GM23338 (cell line): ENCODE measurements at regions not wholly inside any gene's neighbourhood (a gene's known extent, or its start where the extent isn't known, plus 50 kb on each side); places are given as distances from the start of the nearest gene placed in this dataset.

Experiments used
- ATAC-seq: fragments of 200-7000 bp; cut with Tn5 transposase; 3 replicates; pipeline ENCODE4 v1.9.1; 2020
- DNase-seq: peaks from one replicate; pipeline ENCODE4 v3.0.0-alpha.2; 2015; ENCODE audit warnings: low spot score
- H2AFZ ChIP-seq: fragments of 200-600 bp; sonication (generic); 2 replicates; pipeline ENCODE4 v1.8.0; 2016; ENCODE audit warnings: antibody characterized with exemption, mild to moderate bottlenecking, moderate library complexity
- H3F3A ChIP-seq: fragments of 200-600 bp; sonication (generic); replicated peaks from 2 replicates; pipeline ENCODE4 v1.8.0; 2017; ENCODE audit warnings: antibody characterized with exemption, mixed run types, low read depth
- H3K27ac ChIP-seq: fragments of 200-600 bp; sonication (generic); 2 replicates; pipeline ENCODE4 v1.6.1; 2016; ENCODE audit warnings: low read depth
- H3K27me3 ChIP-seq: fragments of 200-600 bp; sonication (generic); 2 replicates; pipeline ENCODE4 v1.8.0; 2016; ENCODE audit warnings: mild to moderate bottlenecking, mixed run types, moderate library complexity; ENCODE audit not compliant: insufficient read depth
- H3K36me3 ChIP-seq: fragments of 200-600 bp; sonication (generic); 2 replicates; pipeline ENCODE4 v1.8.0; 2016; ENCODE audit warnings: mild to moderate bottlenecking; ENCODE audit not compliant: insufficient read depth
- H3K4me1 ChIP-seq: fragments of 200-600 bp; sonication (generic); 2 replicates; pipeline ENCODE4 v1.8.0; 2016; ENCODE audit warnings: mild to moderate bottlenecking, moderate library complexity; ENCODE audit not compliant: insufficient read depth
- H3K4me2 ChIP-seq: fragments of 200-600 bp; sonication (generic); 2 replicates; pipeline ENCODE4 v1.7.1; 2017; ENCODE audit warnings: mixed run types
- H3K4me3 ChIP-seq: fragments of 200-600 bp; sonication (generic); 2 replicates; pipeline ENCODE4 v1.6.1; 2016; ENCODE audit warnings: mixed run types
- H3K79me2 ChIP-seq: fragments of 200-600 bp; sonication (generic); replicated peaks from 2 replicates; pipeline ENCODE4 v1.8.0; 2017; ENCODE audit warnings: mild to moderate bottlenecking; ENCODE audit not compliant: insufficient read depth
- H3K9me2 ChIP-seq: fragments of 200-600 bp; sonication (generic); 2 replicates; pipeline ENCODE4 v1.8.0; 2017; ENCODE audit not compliant: insufficient read depth
- H4K20me1 ChIP-seq: fragments of 200-600 bp; sonication (generic); replicated peaks from 2 replicates; pipeline ENCODE4 v1.8.0; 2017; ENCODE audit warnings: mild to moderate bottlenecking; ENCODE audit not compliant: insufficient read depth
- H3K27ac Mint-ChIP-seq: 2 replicates; pipeline ENCODE4 v1.8.0; 2020; ENCODE audit warnings: inconsistent platforms, mild to moderate bottlenecking, moderate library complexity, mixed read lengths
- H3K27me3 Mint-ChIP-seq: 3 replicates; pipeline ENCODE4 v1.8.0; 2022; ENCODE audit warnings: low read depth, mild to moderate bottlenecking, moderate library complexity, mixed read lengths, inconsistent platforms; ENCODE audit not compliant: insufficient read depth, poor library complexity
- H3K36me3 Mint-ChIP-seq: 3 replicates; pipeline ENCODE4 v1.8.0; 2021; ENCODE audit warnings: low read depth, mild to moderate bottlenecking, inconsistent platforms, moderate library complexity, mixed read lengths
- H3K4me1 Mint-ChIP-seq: 3 replicates; pipeline ENCODE4 v1.8.0; 2020; ENCODE audit warnings: mild to moderate bottlenecking, inconsistent platforms, mixed read lengths
- H3K4me3 Mint-ChIP-seq: 3 replicates; pipeline ENCODE4 v1.8.0; 2021; ENCODE audit warnings: moderate library complexity, mild to moderate bottlenecking, inconsistent platforms, mixed read lengths
- H3K9me3 Mint-ChIP-seq: 3 replicates; pipeline ENCODE4 v1.8.0; 2020; ENCODE audit warnings: moderate library complexity, mild to moderate bottlenecking, inconsistent platforms, mixed read lengths
- CREB1 ChIP-seq: fragments of 250-450 bp; sonication (Bioruptor Pico); IDR thresholded peaks from 2 replicates; pipeline ENCODE4 v1.5.0; 2020; ENCODE audit warnings: low read depth, mild to moderate bottlenecking, moderate library complexity
- CTCF ChIP-seq, 2 experiments: fragments of 200-600 bp in 1 of 2; sonication (generic) in 1 of 2; conservative IDR thresholded peaks; 2 replicates each; pipeline versions ENCODE4 v1.5.1 to v1.6.1; 2016 to 2017; ENCODE audit warnings: antibody characterized with exemption in 2 of 2, low read depth in 2 of 2, mild to moderate bottlenecking in 2 of 2, moderate library complexity in 1 of 2
- JUNB ChIP-seq: IDR thresholded peaks from one replicate; pipeline ENCODE4 v1.6.1; 2016; ENCODE audit warnings: antibody characterized with exemption; ENCODE audit not compliant: unreplicated experiment
- REST ChIP-seq: IDR thresholded peaks from one replicate; pipeline ENCODE4 v1.6.1; 2018; ENCODE audit warnings: antibody characterized with exemption; ENCODE audit not compliant: unreplicated experiment
- STAT1 ChIP-seq: IDR thresholded peaks from one replicate; pipeline ENCODE4 v1.6.1; 2016; ENCODE audit warnings: antibody characterized with exemption; ENCODE audit not compliant: unreplicated experiment
- ZNF114 ChIP-seq: fragments of 250-450 bp; sonication (Bioruptor Pico); IDR thresholded peaks from 2 replicates; pipeline ENCODE4 v1.5.0; 2020; ENCODE audit warnings: mild to moderate bottlenecking, moderate library complexity
- ZNF331 ChIP-seq: fragments of 250-450 bp; sonication (Bioruptor Pico); IDR thresholded peaks from 2 replicates; pipeline ENCODE4 v1.5.0; 2020; ENCODE audit warnings: low read depth, mild to moderate bottlenecking, moderate library complexity
- ZNF462 ChIP-seq: fragments of 250-450 bp; sonication (Bioruptor Pico); IDR thresholded peaks from 2 replicates; pipeline ENCODE4 v1.5.0; 2020; ENCODE audit warnings: mild to moderate bottlenecking, moderate library complexity

GRCh38 chrX:79630033-79631009, 263.2 kb upstream of the ITM2A start (continued):
- TF ChIP-seq CTCF (conservative IDR thresholded peaks at IDR 0.05; ENCODE audit: low read depth in 2 of 2) (no peak), REST (no peak)

- Histone ChIP-seq H3K4me1 (no peaks in the 10 kb centered on the region), H2AFZ (no peak overlapping the region), H3K4me2 (no peak overlapping the region), H3K79me2 (no peaks in the 10 kb centered on the region), H4K20me1 (no peaks in the 10 kb centered on the region), H3K27me3 (no peaks in the 10 kb centered on the region), H3K27ac (no peak overlapping the region), H3F3A (no peaks in the 10 kb centered on the region), H3K4me3 (no peak overlapping the region), H3K9me2 (no peaks in the 10 kb centered on the region), H3K36me3 (no peaks in the 10 kb centered on the region)
- Mint-ChIP-seq H3K4me3 (no peak overlapping the region), H3K36me3 (no peaks in the 10 kb centered on the region; the same call in 2 of the 3 replicates), H3K9me3 (no peaks in the 10 kb centered on the region), H3K27me3 (no peaks in the 10 kb centered on the region), H3K27ac (no peak overlapping the region), H3K4me1 (peaks cover 3% of the 10 kb centered on the region; the same call in 1 of the 3 replicates)
- no peak for ATAC-seq
- DNase-seq = no peak
- no peak for TF ChIP-seq STAT1
- no peak for TF ChIP-seq JUNB
- no peak for TF ChIP-seq CTCF (conservative IDR thresholded peaks at IDR 0.05; ENCODE audit: low read depth in 2 of 2)
- no peak for TF ChIP-seq ZNF114 (CRISPR knock-in tag)
- TF ChIP-seq CREB1 = no peak
- TF ChIP-seq ZNF462 = no peak
- no peak for TF ChIP-seq ZNF331 (CRISPR knock-in tag)
Measured at GRCh38 chrX:79623098-79623762, 256.1 kb upstream of the ITM2A start.
